HL-60 (cell line): ENCODE measurements at regions not wholly inside any gene's neighbourhood (a gene's known extent, or its start where the extent isn't known, plus 50 kb on each side); places are given as distances from the start of the nearest gene placed in this dataset.

Source experiments
- DNase-seq, 2 experiments: peaks; one replicate each; pipeline ENCODE4 v3.0.0-alpha.2; 2010 to 2020; ENCODE audit warnings: low read depth in 1 of 2, low spot score in 1 of 2
- H3K27ac ChIP-seq: fragments of 250-450 bp; sonication (Bioruptor Pico); replicated peaks from 2 replicates; pipeline ENCODE4 v1.5.1; 2020; ENCODE audit warnings: mild to moderate bottlenecking, moderate library complexity
- H3K27me3 ChIP-seq: fragments of 250-450 bp; sonication (Bioruptor Pico); 2 replicates; pipeline ENCODE4 v1.5.1; 2021; ENCODE audit warnings: mild to moderate bottlenecking, moderate library complexity; ENCODE audit not compliant: insufficient read depth, poor library complexity, severe bottlenecking
- H3K4me3 ChIP-seq: replicated peaks from 2 replicates; pipeline ENCODE4 v1.5.1; 2011; ENCODE audit warnings: mild to moderate bottlenecking, control low read depth, low read length; ENCODE audit not compliant: insufficient read depth
- GABPA ChIP-seq: IDR thresholded peaks from 2 replicates; pipeline ENCODE4 v1.6.1; 2012; ENCODE audit warnings: low read depth
- POLR2AphosphoS5 ChIP-seq: IDR thresholded peaks from 2 replicates; pipeline ENCODE4 v1.6.1; 2012; ENCODE audit warnings: low read depth
- SPI1 ChIP-seq: IDR thresholded peaks from 2 replicates; pipeline ENCODE4 v1.6.1; 2012; ENCODE audit warnings: low read depth, mild to moderate bottlenecking, borderline replicate concordance
- TF ChIP-seq, protein P1 (sequence below): IDR thresholded peaks from one replicate; pipeline ENCODE4 v1.5.1; 2011; ENCODE audit warnings: low read length, control low read depth, inconsistent platforms; ENCODE audit not compliant: insufficient read depth
- TF ChIP-seq, protein P2 (sequence below): IDR thresholded peaks from 2 replicates; pipeline ENCODE4 v1.6.1; 2012; ENCODE audit warnings: low read depth; ENCODE audit not compliant: insufficient replicate concordance

DNA sequence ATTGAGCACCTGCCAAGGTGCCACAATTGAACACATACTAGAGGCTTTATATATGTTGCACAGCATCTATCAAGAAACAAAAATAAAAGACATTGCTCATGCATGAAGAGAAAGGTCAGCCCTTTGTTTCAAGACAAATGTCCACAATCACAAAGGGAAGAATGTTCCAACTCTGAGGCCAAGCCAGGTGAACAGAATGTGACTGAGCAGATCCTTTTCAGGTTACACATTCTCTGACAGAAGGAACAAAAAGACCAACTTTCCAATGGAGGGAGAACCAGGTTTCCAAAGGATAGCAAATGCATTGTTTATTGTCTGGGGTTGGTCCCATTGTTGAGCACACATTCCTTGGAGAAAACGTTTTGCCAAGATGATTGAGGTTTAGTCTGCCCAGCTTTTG, 50.2 kb upstream of the FAM174B start:
- no peak for TF ChIP-seq SPI1
- no peak for TF ChIP-seq GABPA
- TF ChIP-seq, protein P1, sequence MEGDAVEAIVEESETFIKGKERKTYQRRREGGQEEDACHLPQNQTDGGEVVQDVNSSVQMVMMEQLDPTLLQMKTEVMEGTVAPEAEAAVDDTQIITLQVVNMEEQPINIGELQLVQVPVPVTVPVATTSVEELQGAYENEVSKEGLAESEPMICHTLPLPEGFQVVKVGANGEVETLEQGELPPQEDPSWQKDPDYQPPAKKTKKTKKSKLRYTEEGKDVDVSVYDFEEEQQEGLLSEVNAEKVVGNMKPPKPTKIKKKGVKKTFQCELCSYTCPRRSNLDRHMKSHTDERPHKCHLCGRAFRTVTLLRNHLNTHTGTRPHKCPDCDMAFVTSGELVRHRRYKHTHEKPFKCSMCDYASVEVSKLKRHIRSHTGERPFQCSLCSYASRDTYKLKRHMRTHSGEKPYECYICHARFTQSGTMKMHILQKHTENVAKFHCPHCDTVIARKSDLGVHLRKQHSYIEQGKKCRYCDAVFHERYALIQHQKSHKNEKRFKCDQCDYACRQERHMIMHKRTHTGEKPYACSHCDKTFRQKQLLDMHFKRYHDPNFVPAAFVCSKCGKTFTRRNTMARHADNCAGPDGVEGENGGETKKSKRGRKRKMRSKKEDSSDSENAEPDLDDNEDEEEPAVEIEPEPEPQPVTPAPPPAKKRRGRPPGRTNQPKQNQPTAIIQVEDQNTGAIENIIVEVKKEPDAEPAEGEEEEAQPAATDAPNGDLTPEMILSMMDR = no peak
- TF ChIP-seq POLR2AphosphoS5 = no peak
- TF ChIP-seq, protein P2, sequence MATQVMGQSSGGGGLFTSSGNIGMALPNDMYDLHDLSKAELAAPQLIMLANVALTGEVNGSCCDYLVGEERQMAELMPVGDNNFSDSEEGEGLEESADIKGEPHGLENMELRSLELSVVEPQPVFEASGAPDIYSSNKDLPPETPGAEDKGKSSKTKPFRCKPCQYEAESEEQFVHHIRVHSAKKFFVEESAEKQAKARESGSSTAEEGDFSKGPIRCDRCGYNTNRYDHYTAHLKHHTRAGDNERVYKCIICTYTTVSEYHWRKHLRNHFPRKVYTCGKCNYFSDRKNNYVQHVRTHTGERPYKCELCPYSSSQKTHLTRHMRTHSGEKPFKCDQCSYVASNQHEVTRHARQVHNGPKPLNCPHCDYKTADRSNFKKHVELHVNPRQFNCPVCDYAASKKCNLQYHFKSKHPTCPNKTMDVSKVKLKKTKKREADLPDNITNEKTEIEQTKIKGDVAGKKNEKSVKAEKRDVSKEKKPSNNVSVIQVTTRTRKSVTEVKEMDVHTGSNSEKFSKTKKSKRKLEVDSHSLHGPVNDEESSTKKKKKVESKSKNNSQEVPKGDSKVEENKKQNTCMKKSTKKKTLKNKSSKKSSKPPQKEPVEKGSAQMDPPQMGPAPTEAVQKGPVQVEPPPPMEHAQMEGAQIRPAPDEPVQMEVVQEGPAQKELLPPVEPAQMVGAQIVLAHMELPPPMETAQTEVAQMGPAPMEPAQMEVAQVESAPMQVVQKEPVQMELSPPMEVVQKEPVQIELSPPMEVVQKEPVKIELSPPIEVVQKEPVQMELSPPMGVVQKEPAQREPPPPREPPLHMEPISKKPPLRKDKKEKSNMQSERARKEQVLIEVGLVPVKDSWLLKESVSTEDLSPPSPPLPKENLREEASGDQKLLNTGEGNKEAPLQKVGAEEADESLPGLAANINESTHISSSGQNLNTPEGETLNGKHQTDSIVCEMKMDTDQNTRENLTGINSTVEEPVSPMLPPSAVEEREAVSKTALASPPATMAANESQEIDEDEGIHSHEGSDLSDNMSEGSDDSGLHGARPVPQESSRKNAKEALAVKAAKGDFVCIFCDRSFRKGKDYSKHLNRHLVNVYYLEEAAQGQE = no peak
- no peak for DNase-seq
- no peak overlapping the region for H3K4me3 ChIP-seq
- peaks cover 2% of the 10 kb centered on the region for H3K27me3 ChIP-seq
- H3K27ac ChIP-seq = no peak overlapping the region

DNA sequence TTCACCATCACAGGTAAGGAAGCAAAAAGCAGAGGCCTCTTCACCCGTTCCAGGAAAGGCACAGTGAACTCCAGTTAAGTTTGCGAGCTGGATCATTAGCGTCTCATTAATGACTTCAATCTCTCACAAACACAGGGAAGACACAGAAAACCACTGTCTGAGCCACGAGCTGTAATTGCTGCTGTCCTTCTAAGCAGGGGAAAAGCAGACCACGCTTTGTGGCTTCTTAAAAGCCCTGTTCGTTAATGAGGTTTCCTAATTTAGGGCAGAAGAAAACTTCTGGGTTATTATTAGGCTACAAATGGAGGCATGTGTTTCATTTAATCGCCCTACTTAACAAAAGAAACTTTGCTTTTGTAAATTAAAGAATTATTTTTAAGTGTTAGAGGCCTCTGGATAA, 50.6 kb upstream of the FAM174B start:
- H3K4me3 ChIP-seq = no peak overlapping the region
- no peak overlapping the region for H3K27ac ChIP-seq
- TF ChIP-seq POLR2AphosphoS5 = no peak
- TF ChIP-seq SPI1 = no peak
- TF ChIP-seq, protein P2 = no peak
- H3K27me3 ChIP-seq = peaks cover 2% of the 10 kb centered on the region
- DNase-seq = no peak

DNA sequence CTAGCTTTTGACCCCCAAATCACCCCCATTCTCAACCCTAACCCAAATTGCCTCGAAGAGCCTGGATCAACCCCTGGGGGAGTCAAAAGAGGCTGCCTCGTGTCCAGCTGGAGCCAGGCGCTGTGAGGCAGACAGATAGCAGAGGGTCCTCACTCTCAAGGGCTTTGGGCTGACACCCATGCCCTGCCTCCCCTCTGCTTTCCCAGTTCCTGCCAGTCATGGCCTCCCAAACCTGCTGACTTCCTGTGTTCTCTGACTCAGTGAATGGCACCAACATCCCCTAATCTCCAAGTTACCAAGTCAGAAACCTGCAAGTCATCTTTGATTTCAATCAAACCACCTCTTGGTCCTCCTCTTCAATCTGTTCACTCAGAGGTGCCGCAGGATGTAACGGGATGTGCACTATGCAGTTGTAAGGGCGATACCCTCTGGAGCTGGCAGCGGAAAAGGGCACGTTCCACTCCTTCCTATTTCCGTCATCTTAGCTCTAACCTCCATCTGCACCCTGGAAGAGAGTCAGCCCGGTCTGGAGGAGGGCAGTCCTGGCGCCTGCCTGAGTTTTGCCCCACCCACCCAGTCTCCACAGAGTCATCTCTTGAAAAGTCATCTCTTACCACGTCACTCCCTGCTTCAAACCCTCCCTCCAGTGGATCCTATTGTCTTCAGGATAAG, 52.4 kb upstream of the FAM174B start:
- TF ChIP-seq, protein P2 = no peak
- TF ChIP-seq SPI1 (no peak), POLR2AphosphoS5 (no peak), GABPA (no peak)
- TF ChIP-seq, protein P1 = no peak
- DNase-seq = no peak
- Histone ChIP-seq H3K4me3 (no peak overlapping the region), H3K27ac (no peak overlapping the region), H3K27me3 (peaks cover 5% of the 10 kb centered on the region)
